Aorta (tissue), 5 donors: ENCODE measurements at regions not wholly inside any gene's neighbourhood (a gene's known extent, or its start where the extent isn't known, plus 50 kb on each side); places are given as distances from the start of the nearest gene placed in this dataset.
"Not testable (repeated sequence)": the region's sequence is repeated elsewhere in the genome, so short reads cannot be mapped to it uniquely, and the experiment has no call there.

Source experiments
- ATAC-seq: fragments of 200-7000 bp; cut with Tn5 transposase; one replicate; pipeline ENCODE4 v1.9.1; 2022; ENCODE audit warnings: moderate library complexity; ENCODE audit not compliant: low FRiP score
- DNase-seq, 2 donors: peaks; one replicate each; pipeline ENCODE4 v3.0.0-alpha.2; 2020
- H3K27ac ChIP-seq, 2 donors: one replicate each; pipeline ENCODE4 v1.5.1; 2013; ENCODE audit warnings: low read length in 2 of 2, mild to moderate bottlenecking in 2 of 2, moderate library complexity in 2 of 2, control low read depth in 1 of 2, inconsistent platforms in 1 of 2, low read depth in 1 of 2
- H3K27me3 ChIP-seq, 2 donors: one replicate each; pipeline ENCODE4 v1.6.1; 2013; ENCODE audit warnings: control low read depth in 1 of 2, low read length in 1 of 2, mild to moderate bottlenecking in 1 of 2, moderate library complexity in 1 of 2; ENCODE audit not compliant: insufficient read depth in 2 of 2, control insufficient read depth in 1 of 2
- H3K36me3 ChIP-seq, 2 donors: one replicate each; pipeline ENCODE4 v1.6.1; 2013; ENCODE audit warnings: control low read depth in 1 of 2, low read length in 1 of 2, mild to moderate bottlenecking in 1 of 2; ENCODE audit not compliant: insufficient read depth in 2 of 2, control insufficient read depth in 1 of 2
- H3K4me1 ChIP-seq, 2 donors: one replicate each; pipeline ENCODE4 v1.6.1; 2013; ENCODE audit warnings: low read length in 2 of 2, control low read depth in 1 of 2, mild to moderate bottlenecking in 1 of 2, moderate library complexity in 1 of 2; ENCODE audit not compliant: insufficient read depth in 2 of 2, control insufficient read depth in 1 of 2
- H3K4me3 ChIP-seq, 2 donors: one replicate each; pipeline ENCODE4 v1.5.1; 2013; ENCODE audit warnings: low read length in 2 of 2, control low read depth in 1 of 2, mild to moderate bottlenecking in 1 of 2
- H3K9me3 ChIP-seq: one replicate; pipeline ENCODE4 v1.6.1; 2013; ENCODE audit warnings: mild to moderate bottlenecking, low read length; ENCODE audit not compliant: control insufficient read depth
- WGBS, 2 donors: extraction: QIAGEN DNeasy Blood & Tissue Kit; methylation state at CpG; one replicate each; pipeline ENCODE4 v1.1.7; 2013; 5-methylcytosine and 5-hydroxymethylcytosine counted together
- intact Hi-C, 2 donors: fragments of 100-400 bp; cut with DNase I; formaldehyde crosslinking; loops; one replicate each; pipeline versions ENCODE4 v1.14.2 to v1.15.0; 2022
- donor health status: healthy with polysubstance abuse.
- donor health status: Bipolar disorder and iron deficiency.
- donor health status: DM: no; HTN: no; CAD: no.
- donor health status: DM: no; HTN: no; CAD: no.
- donor health status: DM: yes; HTN: yes; CAD: no.

DNA sequence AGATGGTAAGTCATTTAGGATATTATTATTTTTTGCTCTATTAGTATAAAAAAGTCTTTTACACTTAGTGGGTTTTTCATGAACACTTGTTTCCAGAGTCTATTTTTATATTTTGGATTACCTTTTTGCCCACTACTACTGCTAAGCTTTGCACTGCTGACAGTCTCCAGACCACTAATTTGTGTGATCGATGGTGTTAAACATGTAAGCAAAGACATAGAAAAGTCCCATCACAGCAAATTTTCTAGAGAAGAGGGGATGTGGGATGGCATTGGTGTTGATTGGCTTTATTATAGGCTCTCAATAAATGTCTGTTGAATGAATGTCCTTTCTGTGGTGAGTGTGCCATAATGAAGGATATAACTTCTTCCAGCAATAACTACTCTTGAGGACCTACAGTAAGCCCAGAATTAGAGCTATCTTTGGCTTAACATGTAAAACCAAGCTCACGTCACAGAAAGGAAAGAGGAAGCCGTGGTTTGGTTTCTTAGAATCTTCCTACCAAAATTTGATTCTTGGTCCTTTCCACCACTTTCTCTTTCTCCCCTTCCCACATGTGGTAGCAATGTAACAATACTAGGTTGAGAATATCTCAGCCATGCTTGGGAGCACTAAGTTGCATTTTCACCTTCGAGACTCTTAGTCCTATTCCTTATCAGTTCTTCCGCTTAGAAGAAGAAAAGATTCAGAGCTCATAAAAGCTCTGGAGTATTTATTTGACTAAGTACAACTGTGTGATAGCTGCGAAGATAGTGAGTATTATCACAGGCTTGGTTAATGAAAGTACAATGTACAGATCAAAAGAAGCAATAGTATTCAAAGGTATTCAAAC lies 90.6 kb upstream of the UMPS start:
- no peaks in the 10 kb centered on the region for H3K9me3 ChIP-seq
- ATAC-seq: no peak
- H3K36me3 ChIP-seq: peaks cover 2 to 9% of the 10 kb centered on the region in 2 donors
- 90 to 96% methylated on average over 6 of the region's 6 CpGs for WGBS, 2 donors
- no peak overlapping the region for H3K27ac ChIP-seq
- H3K27me3 ChIP-seq: no peaks in the 10 kb centered on the region
- DNase-seq: no peak
- H3K4me1 ChIP-seq: no peaks in the 10 kb centered on the region
- intact Hi-C loops: no loop called here
- no peak overlapping the region for H3K4me3 ChIP-seq

DNA sequence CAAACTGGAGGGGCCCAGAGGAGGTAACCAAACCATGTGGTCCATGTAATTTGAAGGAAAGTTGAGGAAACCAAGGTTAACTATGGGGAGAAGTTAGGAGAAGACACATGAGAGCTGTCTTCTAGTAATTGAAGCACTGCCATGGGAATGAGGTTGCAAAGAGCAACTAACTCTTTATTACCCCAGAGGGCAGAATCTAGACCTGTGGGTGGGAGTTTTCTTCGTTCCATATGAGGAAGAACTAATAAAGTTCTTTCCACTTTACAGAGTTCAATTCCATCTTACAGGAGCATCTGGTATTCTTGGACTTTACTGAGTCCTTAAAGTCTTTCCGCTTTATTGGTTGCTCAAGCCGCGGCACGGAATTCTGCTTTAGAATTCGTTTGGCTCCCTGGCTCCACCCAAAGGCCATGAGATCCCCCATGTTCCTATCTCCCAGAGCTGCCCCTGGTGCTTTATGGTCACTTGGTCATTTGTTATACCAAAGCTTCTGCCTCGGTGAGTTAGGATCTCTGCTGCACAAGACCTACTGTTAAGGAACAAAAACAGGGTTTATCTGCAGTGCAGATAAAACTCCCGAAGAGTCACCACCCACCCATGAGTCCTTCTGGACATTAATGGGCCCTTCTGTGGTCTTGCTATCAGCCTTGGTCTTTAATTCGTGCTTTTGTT lies 89.5 kb upstream of the UMPS start:
- Histone ChIP-seq H3K9me3 (no peaks in the 10 kb centered on the region), H3K27me3 (no peaks in the 10 kb centered on the region), H3K4me3 (no peak overlapping the region), H3K36me3 (peaks cover 2 to 9% of the 10 kb centered on the region in 2 donors), H3K4me1 (no peaks in the 10 kb centered on the region), H3K27ac (no peak overlapping the region)
- WGBS, 2 donors: 86 to 87% methylated on average over 9 of the region's 9 CpGs
- intact Hi-C loops: no loop called here
- ATAC-seq (no peak), DNase-seq (no peak)

DNA sequence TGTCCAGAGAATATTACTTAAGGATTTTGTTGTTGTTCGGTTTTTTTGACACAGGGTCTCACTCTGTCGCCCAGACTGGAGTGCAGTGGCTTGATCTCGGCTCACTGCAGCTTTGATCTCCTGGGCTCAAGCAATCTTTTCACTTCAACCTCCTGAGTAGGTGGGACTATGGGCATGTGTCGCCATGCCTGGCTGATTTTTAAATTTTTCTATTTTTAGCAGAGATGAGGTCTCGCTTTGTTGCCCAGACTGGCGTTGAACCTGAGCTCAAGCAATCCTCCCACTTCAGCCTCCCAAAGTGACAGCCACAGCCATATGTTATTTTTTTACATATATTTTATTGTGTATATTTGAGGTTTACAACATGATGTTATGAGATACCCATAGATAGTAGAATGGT lies 86.8 kb upstream of the UMPS start:
- Histone ChIP-seq H3K4me1 (no peaks in the 10 kb centered on the region), H3K27ac (no peak overlapping the region), H3K9me3 (no peaks in the 10 kb centered on the region), H3K4me3 (no peak overlapping the region), H3K27me3 (no peaks in the 10 kb centered on the region), H3K36me3 (peaks cover 0 to 4% of the 10 kb centered on the region in 2 donors)
- ATAC-seq (no peak), DNase-seq (no peak)
- intact Hi-C loops: no loop called here
- WGBS, 2 donors: 93 to 94% methylated on average over 6 of the region's 6 CpGs

DNA sequence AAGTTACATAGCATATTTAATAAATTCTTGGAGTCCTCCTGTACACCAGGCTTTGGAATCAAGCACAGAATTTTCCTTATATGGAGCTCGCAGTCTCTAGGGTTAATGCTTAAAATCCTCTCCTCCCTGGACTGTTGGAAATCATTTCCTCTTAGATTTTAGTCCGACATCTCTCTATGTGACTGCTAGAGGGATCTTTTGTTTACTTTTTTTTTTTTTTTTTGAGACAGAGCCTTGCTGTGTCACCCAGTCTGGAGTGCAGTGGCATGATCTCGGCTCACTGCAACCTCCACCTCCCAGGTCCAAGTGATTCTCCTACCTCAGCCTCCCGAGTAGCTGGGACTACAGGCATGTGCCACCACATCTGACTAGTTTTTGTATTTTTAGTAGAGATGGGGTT lies 84.1 kb upstream of the UMPS start:
- H3K4me3 ChIP-seq, H3K4me1 ChIP-seq, DNase-seq, H3K36me3 ChIP-seq, H3K27ac ChIP-seq, ATAC-seq, H3K27me3 ChIP-seq, H3K9me3 ChIP-seq, intact Hi-C loops: not testable (repeated sequence)
- 82 to 83% methylated on average over 4 of the region's 4 CpGs for WGBS, 2 donors

DNA sequence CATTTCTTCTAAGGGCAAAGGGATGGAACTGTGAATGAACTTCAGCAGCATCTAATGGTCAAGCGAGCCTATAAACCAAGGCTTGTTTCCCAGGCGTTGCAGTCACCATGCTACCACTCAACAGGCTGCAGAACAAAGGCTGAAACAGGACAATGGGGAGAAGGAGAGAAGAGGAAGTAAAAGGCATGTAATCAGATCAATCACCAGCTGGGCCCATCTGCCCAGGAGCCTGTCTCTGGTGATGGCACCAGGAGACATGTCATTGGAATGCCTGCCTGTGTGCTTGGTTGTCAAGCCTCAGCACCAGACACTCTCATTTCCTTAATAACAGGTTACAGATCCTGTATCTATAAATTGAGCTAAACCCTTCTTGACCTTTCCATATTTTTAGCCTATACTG lies 81.7 kb upstream of the UMPS start:
- H3K4me1 ChIP-seq: no peaks in the 10 kb centered on the region
- peaks cover 9 to 12% of the 10 kb centered on the region in 2 donors for H3K36me3 ChIP-seq
- WGBS, 2 donors: 91 to 94% methylated on average over 2 of the region's 2 CpGs
- H3K4me3 ChIP-seq: no peak overlapping the region
- no peaks in the 10 kb centered on the region for H3K9me3 ChIP-seq
- H3K27ac ChIP-seq: no peak overlapping the region
- intact Hi-C loops: no loop called here
- H3K27me3 ChIP-seq: no peaks in the 10 kb centered on the region
- DNase-seq: no peak
- ATAC-seq: no peak

DNA sequence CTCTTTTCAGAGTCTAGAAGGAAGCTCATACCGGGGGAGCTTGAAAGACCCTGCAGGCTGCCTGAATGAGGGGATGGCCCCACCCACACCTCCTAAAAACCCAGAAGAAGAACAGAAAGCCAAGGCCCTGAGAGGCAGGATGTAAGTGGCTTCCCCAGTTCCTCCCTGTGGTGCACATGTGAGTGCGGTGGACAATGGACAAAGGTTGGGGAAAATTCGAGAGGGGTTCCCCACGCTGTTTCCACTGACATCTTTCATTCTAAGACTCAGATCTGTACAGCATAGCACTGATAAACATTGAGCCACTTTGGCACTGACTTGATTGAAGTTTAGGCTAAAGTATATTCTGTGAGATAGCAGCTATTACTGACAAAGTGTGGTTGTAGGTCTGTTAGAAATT lies 79.5 kb upstream of the UMPS start:
- WGBS, 2 donors: 84 to 86% methylated on average over 4 of the region's 4 CpGs
- peaks cover 12 to 22% of the 10 kb centered on the region in 2 donors for H3K36me3 ChIP-seq
- intact Hi-C loops: no loop called here

DNA sequence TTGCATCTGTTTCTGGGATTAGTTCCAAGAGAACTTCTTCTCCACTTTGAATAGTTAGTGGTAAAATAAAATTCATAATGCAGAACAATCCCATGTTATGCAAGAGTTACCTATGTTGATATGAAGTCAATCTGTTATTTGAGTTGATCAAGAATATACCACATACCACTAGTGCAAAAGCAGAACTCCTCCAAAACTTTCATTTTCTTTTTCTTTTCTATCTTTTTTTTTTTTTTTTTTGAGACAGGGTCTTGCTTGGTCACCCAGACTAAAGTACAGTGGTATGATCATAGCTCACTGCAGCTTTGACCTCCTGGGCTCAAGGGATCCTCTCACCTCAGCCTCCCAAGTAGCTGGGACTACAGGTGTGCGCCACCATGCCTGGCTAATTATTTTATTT lies 78.8 kb upstream of the UMPS start:
- intact Hi-C loops, H3K27ac ChIP-seq, H3K4me3 ChIP-seq, ATAC-seq, DNase-seq, H3K4me1 ChIP-seq, H3K27me3 ChIP-seq, H3K9me3 ChIP-seq: not testable (repeated sequence)
- H3K36me3 ChIP-seq: peaks cover 12 to 22% of the 10 kb centered on the region in 2 donors
- 97 to 100% methylated on average over 1 of the region's 1 CpG for WGBS, 2 donors

More for the DNA sequence above, 79.5 kb upstream of the UMPS start:
- Histone ChIP-seq H3K27me3 (no peaks in the 10 kb centered on the region), H3K27ac (no peak overlapping the region), H3K9me3 (no peaks in the 10 kb centered on the region), H3K4me3 (no peak overlapping the region), H3K4me1 (no peaks in the 10 kb centered on the region)
- ATAC-seq: no peak
- DNase-seq: no peak

DNA sequence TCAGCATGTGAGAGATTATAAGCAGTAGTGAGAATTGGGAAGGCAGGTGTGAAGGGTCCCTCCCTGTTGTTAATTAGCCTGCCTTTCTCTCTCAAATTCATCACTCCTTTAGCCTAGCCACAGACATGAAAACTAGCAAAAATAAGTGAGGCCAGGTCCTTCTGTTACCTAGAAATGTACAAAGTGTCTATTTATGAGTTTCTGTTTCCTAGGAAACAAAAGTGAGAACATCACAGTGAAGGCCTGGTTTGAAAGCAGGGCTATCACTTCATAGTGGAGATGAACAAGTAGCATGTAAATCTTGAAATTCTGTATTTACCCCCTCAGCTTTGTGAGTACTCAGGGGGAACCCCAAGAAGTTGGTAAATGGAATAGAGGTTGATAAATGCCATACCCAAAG lies 78.2 kb upstream of the UMPS start:
- DNase-seq: no peak
- no peak for ATAC-seq
- no peaks in the 10 kb centered on the region for H3K9me3 ChIP-seq
- intact Hi-C loops: no loop called here
- no peak overlapping the region for H3K27ac ChIP-seq
- no peaks in the 10 kb centered on the region for H3K4me1 ChIP-seq
- H3K27me3 ChIP-seq: no peaks in the 10 kb centered on the region
- peaks cover 13 to 22% of the 10 kb centered on the region in 2 donors for H3K36me3 ChIP-seq
- H3K4me3 ChIP-seq: no peak overlapping the region
